SK-N-SH (cell line): ENCODE measurements at regions not wholly inside any gene's neighbourhood (a gene's known extent, or its start where the extent isn't known, plus 50 kb on each side); places are given as distances from the start of the nearest gene placed in this dataset.
A peak's percentile ranks its signal among the peaks of the same experiment; 100 is the strongest.

Experiments
- CTCF ChIA-PET: fragments of 300-600, 350-600 bp; formaldehyde crosslinking; extraction: SDS; loops from one replicate; lab custom pipeline; 2021; lab: Yijun Ruan, JAX
- POLR2A ChIA-PET: fragments of 350-600 bp; sonication (Branson Sonifier 250); formaldehyde crosslinking; extraction: SDS; loops from one replicate; lab custom pipeline; 2020; ENCODE audit warnings: antibody characterized with exemption, inconsistent platforms; lab: Yijun Ruan, JAX
- DNase-seq: peaks from one replicate; pipeline ENCODE4 v3.0.0; 2012
- H2AFZ ChIP-seq: fragments of 200-600 bp; sonication (generic); 2 replicates; pipeline ENCODE4 v1.8.1; 2016; ENCODE audit warnings: antibody characterized with exemption, mild to moderate bottlenecking, low read depth
- H3F3A ChIP-seq: fragments of 200-600 bp; sonication (generic); replicated peaks from 2 replicates; pipeline ENCODE3; 2016; ENCODE audit warnings: antibody characterized with exemption, mild to moderate bottlenecking; ENCODE audit not compliant: insufficient read depth
- H3K27ac ChIP-seq, 2 experiments: fragments of 200-500 bp in 1 of 2; fragments of 200-600 bp in 1 of 2; sonication (Bioruptor generic) in 1 of 2; sonication (generic), shearing (Covaris generic) in 1 of 2; 2 replicates each; pipeline versions ENCODE4 v1.5.1 to v1.6.1; 2014 to 2016; ENCODE audit warnings: low read depth in 2 of 2, inconsistent platforms in 1 of 2, low read length in 1 of 2, mild to moderate bottlenecking in 1 of 2, mixed read lengths in 1 of 2
- H3K27me3 ChIP-seq: fragments of 200-600 bp; sonication (generic), shearing (Covaris generic); 2 replicates; pipeline ENCODE4 v1.6.1; 2016; ENCODE audit warnings: mixed run types; ENCODE audit not compliant: insufficient read depth
- H3K36me3 ChIP-seq, 2 experiments: fragments of 200-500 bp in 1 of 2; fragments of 200-600 bp in 1 of 2; sonication (Bioruptor generic) in 1 of 2; sonication (generic) in 1 of 2; replicated peaks in 1 of 2; 2 replicates each; pipeline versions ENCODE3 to v1.5.1; 2014 to 2016; ENCODE audit warnings: low read length in 1 of 2, mild to moderate bottlenecking in 1 of 2; ENCODE audit not compliant: insufficient read depth in 2 of 2, control insufficient read depth in 1 of 2
- H3K4me1 ChIP-seq, 2 experiments: fragments of 200-500 bp in 1 of 2; fragments of 200-600 bp in 1 of 2; sonication (Bioruptor generic) in 1 of 2; sonication (generic), shearing (Covaris generic) in 1 of 2; 2 replicates each; pipeline versions ENCODE4 v1.5.1 to v1.6.1; 2014 to 2016; ENCODE audit warnings: low read depth in 1 of 2, low read length in 1 of 2, mixed run types in 1 of 2; ENCODE audit not compliant: insufficient read depth in 2 of 2, control insufficient read depth in 1 of 2
- H3K4me2 ChIP-seq: fragments of 200-600 bp; sonication (generic), shearing (Covaris generic); 2 replicates; pipeline ENCODE4 v1.6.1; 2017; ENCODE audit warnings: mixed run types
- H3K4me3 ChIP-seq, 2 experiments: fragments of 200-500 bp in 1 of 2; fragments of 200-600 bp in 1 of 2; sonication (Bioruptor generic) in 1 of 2; sonication (generic), shearing (Covaris generic) in 1 of 2; 2 replicates each; pipeline versions ENCODE4 v1.5.1 to v1.8.1; 2014 to 2016; ENCODE audit warnings: low read depth in 2 of 2, inconsistent platforms in 1 of 2, low read length in 1 of 2, mild to moderate bottlenecking in 1 of 2, mixed read lengths in 1 of 2, moderate library complexity in 1 of 2
- H3K79me2 ChIP-seq: fragments of 200-600 bp; sonication (generic); 2 replicates; pipeline ENCODE4 v1.8.1; 2017; ENCODE audit warnings: mild to moderate bottlenecking; ENCODE audit not compliant: insufficient read depth
- H3K9ac ChIP-seq: fragments of 200-600 bp; sonication (generic); 2 replicates; pipeline ENCODE4 v1.6.1; 2017; ENCODE audit warnings: mixed run types
- H3K9me2 ChIP-seq: fragments of 200-600 bp; sonication (generic); 2 replicates; pipeline ENCODE4 v1.6.1; 2017; ENCODE audit warnings: mixed run types
- H3K9me3 ChIP-seq: fragments of 200-600 bp; sonication (generic); 2 replicates; pipeline ENCODE4 v1.6.1; 2017; ENCODE audit warnings: mixed run types, mild to moderate bottlenecking, moderate library complexity
- H4K20me1 ChIP-seq: fragments of 200-600 bp; sonication (generic); 2 replicates; pipeline ENCODE4 v1.6.1; 2017; ENCODE audit warnings: mild to moderate bottlenecking, mixed run types; ENCODE audit not compliant: insufficient read depth
- ELF1 ChIP-seq: IDR thresholded peaks from 2 replicates; pipeline ENCODE4 v1.4.0; 2012
- EZH2phosphoT487 ChIP-seq: fragments of 200-600 bp; sonication (generic); IDR thresholded peaks from 2 replicates; pipeline ENCODE4 v1.6.1; 2017; ENCODE audit warnings: low read depth, mixed run types, mild to moderate bottlenecking, antibody characterized with exemption, moderate library complexity, borderline replicate concordance
- JUND ChIP-seq: IDR thresholded peaks from 2 replicates; pipeline ENCODE4 v1.4.0; 2012
- MAX ChIP-seq: IDR thresholded peaks from 2 replicates; pipeline ENCODE4 v1.4.0; 2012; ENCODE audit warnings: low read depth
- MXI1 ChIP-seq: IDR thresholded peaks from 2 replicates; pipeline ENCODE4 v1.6.1; 2012; ENCODE audit warnings: mild to moderate bottlenecking, low read depth, low read length, improper control_type of control experiment
- PBX3 ChIP-seq: IDR thresholded peaks from 2 replicates; pipeline ENCODE4; 2012
- POLR2AphosphoS5 ChIP-seq: IDR thresholded peaks from 2 replicates; pipeline ENCODE4 v1.6.1; 2012; ENCODE audit warnings: low read depth, low read length
- SIN3A ChIP-seq: IDR thresholded peaks from 2 replicates; pipeline ENCODE4 v1.6.1; 2012; ENCODE audit warnings: low read depth, mild to moderate bottlenecking, low read length, moderate library complexity, borderline replicate concordance
- SMC3 ChIP-seq: IDR thresholded peaks from 2 replicates; pipeline ENCODE4 v1.6.1; 2012; ENCODE audit warnings: low read depth, low read length, improper control_type of control experiment
- ZBTB33 ChIP-seq: IDR thresholded peaks from 2 replicates; pipeline ENCODE4 v1.4.0; 2012; ENCODE audit warnings: low read depth, borderline replicate concordance
- WGBS: methylation state at CpG from one replicate; pipeline ENCODE4 v1.1.6; 2017; ENCODE audit warnings: low lambda C conversion rate; 5-methylcytosine and 5-hydroxymethylcytosine counted together

- TF ChIP-seq SIN3A (no peak), ZBTB33 (no peak), MAX (no peak), ELF1 (no peak), PBX3 (no peak), EZH2phosphoT487 (no peak)
Observed at GRCh38 chr12:74896186-74896585, 313.5 kb downstream of the KCNC2 start (continued).

- Histone ChIP-seq H4K20me1 (no peaks in the 10 kb centered on the region), H3K9me3 (no peaks in the 10 kb centered on the region), H3K27me3 (no peaks in the 10 kb centered on the region), H3K79me2 (no peaks in the 10 kb centered on the region), H2AFZ (no peak overlapping the region), H3K4me2 (no peak overlapping the region), H3K4me1 (no peaks in the 10 kb centered on the region), H3K4me3 (no peak overlapping the region), H3K36me3 (no peaks in the 10 kb centered on the region), H3K9ac (no peak overlapping the region), H3K27ac (no peak overlapping the region), H3F3A (no peaks in the 10 kb centered on the region), H3K9me2 (no peaks in the 10 kb centered on the region)
- CTCF ChIA-PET, result interaction anchor here (0.6 kb wide), 1 partner anchor 396 kb away, joined by 3 read pairs; no protein-coding TSS in a partner anchor
- TF ChIP-seq POLR2AphosphoS5, result no peak
- 62% methylated on average over 5 of the region's 5 CpGs for WGBS
- POLR2A ChIA-PET, result no interaction called here
- DNase-seq, result no peak
Observed at GRCh38 chr12:74897425-74898211, 312.0 kb downstream of the KCNC2 start.

- POLR2A ChIA-PET, result no interaction called here
- no peaks in the 10 kb centered on the region for H3F3A ChIP-seq
- TF ChIP-seq SMC3 (no peak), SIN3A (no peak), MXI1 (no peak), JUND (peak; percentile 24; the same call in 1 of the 2 replicates)
- H3K4me1 ChIP-seq, result no peaks in the 10 kb centered on the region
- H3K9ac ChIP-seq, result no peak overlapping the region
- H3K9me3 ChIP-seq, result no peaks in the 10 kb centered on the region
- no peak overlapping the region for H3K27ac ChIP-seq
- H3K79me2 ChIP-seq, result no peaks in the 10 kb centered on the region
- H3K4me3 ChIP-seq, result no peak overlapping the region
- H2AFZ ChIP-seq, result no peak overlapping the region
- no peaks in the 10 kb centered on the region for H3K27me3 ChIP-seq
- H3K9me2 ChIP-seq, result no peaks in the 10 kb centered on the region
- no peak overlapping the region for H3K4me2 ChIP-seq
- H3K36me3 ChIP-seq, result no peaks in the 10 kb centered on the region
- H4K20me1 ChIP-seq, result no peaks in the 10 kb centered on the region
- CTCF ChIA-PET, result no interaction called here
- 69% methylated on average over 4 of the region's 4 CpGs for WGBS
- no peak for DNase-seq
Observed at GRCh38 chr12:74899031-74899829, 310.4 kb downstream of the KCNC2 start.
